HG03025 (cell line): ENCODE measurements at regions not wholly inside any gene's neighbourhood (a gene's known extent, or its start where the extent isn't known, plus 50 kb on each side); places are given as distances from the start of the nearest gene placed in this dataset.

Experiments used
- ATAC-seq: cut with Tn5 transposase; IDR thresholded peaks from one replicate; pipeline ENCODE4 v1.9.1; 2021; ENCODE audit warnings: mild to moderate bottlenecking, moderate library complexity; ENCODE audit not compliant: unreplicated experiment, low FRiP score

DNA sequence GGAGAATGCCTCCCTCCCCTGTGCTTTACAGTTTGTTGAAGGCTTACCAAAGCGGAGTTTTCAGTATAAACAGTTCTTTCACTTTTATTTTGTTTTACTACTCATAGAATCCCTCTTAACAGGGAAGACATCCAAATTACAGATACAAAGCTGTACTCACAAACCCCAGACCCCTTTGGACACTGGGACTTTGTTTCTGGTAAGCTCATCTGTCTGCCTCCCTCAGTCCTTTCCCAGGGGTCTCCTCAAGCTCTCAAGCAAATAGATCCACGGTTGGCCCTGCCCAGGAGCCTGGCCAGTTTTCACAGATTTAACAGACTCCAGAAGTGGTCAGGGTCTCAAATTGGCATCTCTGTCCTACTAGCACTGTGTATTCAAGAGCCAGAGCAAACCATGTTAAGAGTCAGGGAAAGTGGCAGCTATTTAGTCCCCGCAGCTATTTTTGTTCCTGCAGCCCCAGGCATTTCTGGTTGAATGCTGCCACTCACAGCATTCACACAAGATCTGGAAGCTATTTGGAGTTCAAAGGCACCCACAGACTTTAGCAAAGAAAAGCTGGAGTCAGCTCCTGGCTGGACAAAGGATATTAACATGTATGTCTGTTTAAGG is 54.2 kb downstream of the TMEM100 start:
- no peak for ATAC-seq

- ATAC-seq = no peak
Observed at GRCh38 chr17:55666806-55667205, 55.9 kb downstream of the TMEM100 start.

DNA sequence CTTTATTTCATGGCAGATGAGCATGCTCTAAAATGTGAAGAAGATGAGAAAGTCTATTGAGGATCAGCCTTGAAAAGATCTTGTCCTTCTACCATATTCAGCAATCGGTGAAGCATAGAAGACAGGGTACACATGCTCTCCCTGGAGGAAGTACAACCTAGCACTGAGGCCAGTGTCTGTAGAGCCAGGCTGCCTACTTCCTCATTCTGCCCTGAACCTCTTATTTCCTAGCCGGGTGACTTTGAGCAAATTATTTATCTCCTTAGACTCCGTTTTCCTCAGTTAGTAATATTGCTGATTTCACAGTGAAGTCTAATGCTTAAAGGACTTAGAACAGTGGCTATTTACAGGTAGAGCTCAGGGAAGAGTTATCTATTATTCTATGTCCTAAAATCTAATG is 58.4 kb downstream of the TMEM100 start:
- peak; percentile 92 for ATAC-seq

GRCh38 chr17:55663400-55663799 is 59.3 kb downstream of the TMEM100 start:
- ATAC-seq = no peak

GRCh38 chr17:55661963-55662834 is 60.5 kb downstream of the TMEM100 start:
- ATAC-seq = no peak

DNA sequence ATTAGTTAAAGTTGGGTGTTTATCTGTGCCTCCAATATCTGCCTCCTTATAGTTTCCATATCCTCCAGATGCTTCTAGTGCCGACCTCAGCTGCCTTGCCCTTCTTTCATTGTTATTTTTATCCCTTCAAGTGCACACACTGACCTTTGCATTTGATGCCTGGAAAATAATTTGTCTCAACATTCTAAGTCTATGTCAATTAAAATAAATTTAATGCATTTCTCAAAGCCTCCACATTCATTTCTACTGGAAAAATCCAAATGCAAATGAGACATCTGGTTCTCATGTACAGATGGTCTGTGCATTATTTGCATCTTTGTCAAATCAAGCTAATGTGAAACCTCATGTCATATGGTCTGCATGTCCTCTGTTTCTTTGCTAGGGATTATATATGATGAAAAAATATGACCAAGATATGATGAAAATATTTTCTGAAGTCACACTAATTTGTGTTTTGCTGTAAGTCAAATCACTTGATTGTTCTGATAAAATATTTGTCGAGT is 61.4 kb downstream of the TMEM100 start:
- no peak for ATAC-seq

DNA sequence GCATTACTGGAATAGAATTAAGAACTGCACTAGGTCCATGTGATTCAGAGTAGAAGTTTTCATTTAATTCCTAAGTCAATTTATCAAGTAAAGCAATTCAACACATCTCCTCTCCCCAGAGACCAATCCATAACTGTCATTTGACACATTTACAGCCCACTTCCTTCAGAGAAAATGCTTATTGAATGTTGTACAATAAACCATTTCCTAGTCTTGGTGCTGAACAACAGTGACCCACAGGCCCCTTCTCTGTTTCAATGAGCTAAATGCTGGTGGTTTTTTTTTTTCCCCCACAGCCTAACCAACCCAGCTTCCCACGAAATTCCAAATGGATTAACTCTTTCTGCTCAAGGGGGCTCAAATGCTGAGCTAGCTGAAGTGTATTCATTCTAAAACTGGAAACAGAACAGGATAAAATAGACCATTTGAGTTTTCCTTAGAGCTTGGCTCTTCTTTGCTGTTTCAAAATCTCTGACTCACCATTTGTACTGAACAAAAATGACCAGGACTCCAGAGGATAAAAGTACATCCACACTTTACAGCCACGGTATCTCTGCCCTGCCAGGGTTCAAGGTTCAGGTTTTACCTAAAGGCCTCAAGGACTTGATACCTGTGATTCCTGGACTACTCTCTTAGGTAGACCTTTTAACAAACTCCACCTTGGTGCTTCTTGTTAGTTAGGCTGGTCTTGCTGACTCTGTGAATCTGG is 62.3 kb downstream of the TMEM100 start:
- ATAC-seq = no peak

DNA sequence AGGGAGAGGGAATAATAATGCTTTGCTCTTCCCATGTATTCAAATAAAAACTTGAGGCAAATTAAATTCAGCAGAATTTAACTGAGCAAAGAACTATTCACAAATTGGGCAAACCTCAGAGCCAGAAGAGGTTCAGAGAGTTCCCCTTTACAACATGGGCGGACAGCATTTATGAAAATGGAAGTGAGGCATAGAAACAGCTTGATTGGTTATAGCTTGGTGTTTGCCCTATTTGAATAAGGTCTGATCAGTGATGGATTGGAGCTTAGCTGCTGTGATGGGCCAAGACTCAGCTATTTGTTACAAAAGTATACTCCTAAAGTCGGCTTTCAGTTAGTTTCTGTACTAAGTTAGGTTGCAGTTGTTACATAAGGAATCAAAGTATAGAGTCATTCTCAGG is 63.0 kb downstream of the TMEM100 start:
- ATAC-seq = no peak

DNA sequence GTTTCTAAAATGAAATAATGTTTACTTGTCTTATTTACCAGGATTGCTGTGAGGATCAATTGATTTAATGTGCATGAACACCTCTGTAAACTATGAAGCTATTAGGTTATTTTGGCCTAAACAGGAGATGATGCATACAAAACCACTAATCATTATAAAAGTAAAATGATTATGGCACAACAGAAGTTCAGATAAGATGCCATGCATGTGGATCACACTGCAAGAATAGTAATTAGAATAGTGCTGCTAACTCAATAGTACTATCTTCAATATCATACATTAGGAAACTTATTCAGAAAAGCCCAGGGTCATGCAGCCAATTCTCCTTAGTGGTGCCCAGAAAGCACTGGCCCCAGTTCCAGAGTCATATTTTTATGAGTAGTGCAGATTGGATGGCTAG is 66.9 kb downstream of the TMEM100 start:
- ATAC-seq = no peak

GRCh38 chr17:55654821-55655220 is 67.8 kb downstream of the TMEM100 start:
- ATAC-seq = no peak

DNA sequence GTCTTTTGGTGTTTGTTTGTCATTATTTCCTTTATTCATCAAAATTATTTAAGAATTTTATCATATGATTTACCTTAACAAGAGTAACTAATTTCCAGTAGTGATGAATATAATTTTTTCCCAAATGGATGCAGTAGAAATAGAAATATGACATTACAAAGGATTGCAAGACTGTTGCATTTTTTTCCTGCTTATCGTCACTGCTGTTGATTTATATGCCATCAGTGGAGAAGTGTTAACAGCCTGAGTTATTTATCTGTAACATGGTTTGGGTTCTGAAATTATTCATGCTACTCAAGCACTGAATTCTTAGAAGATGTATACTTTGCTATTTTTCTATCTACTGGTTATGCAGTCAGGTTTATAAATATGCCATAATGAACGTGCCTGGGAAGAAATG is 68.6 kb downstream of the TMEM100 start:
- no peak for ATAC-seq

GRCh38 chr17:55652825-55653224 is 69.8 kb downstream of the TMEM100 start:
- ATAC-seq = no peak

GRCh38 chr17:55652114-55652823 is 70.4 kb downstream of the TMEM100 start:
- no peak for ATAC-seq

DNA sequence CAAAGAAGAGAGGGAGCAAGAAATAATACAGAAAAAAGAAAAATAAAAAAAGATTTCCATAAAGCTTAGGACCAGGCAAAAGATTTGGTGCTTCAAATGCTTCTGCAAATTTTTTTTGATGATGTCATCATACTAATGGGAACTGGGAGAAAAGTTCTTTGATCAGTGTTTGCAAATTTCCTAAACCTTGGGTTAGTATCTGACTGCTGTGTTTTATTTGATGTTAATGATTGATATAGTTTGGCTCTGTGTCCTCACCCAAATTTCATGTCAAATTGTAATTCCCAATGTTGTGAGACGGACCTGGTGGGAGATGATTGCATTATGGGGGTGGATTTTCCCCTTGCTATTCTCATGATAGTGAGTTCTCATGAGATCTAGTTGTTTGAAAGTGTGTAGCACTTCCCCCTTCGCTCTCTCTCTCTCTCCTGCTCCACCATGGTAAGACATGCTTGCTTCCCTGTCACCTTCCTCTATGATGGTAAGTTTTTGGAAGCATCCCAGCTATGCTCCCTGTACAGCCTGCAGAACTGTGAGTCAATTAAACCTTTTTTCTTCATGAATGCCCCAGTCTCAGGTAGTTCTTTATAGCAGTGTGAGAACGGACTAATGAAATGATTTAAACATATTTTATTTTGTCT is 72.6 kb downstream of the TMEM100 start:
- ATAC-seq = no peak

DNA sequence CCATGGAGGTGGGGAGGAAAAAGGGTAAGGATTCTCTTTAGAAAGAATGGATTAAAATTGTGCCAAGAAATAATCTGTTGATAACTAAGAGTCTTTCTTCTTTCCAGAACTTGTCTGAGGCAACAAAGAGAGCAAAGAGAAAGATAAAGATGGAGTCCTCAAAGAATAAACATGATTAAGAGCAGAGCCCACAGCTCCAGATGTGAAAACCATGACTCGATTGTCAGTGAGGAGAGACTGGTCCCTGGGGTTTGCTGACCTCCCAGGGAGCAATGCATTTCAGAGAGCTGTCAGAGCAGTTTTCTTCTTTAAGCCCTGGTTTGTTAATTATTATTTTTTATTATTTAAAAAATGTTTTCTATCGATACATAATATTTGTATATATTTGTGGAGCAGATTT is 74.6 kb downstream of the TMEM100 start:
- no peak for ATAC-seq

- ATAC-seq = no peak
Observed at GRCh38 chr17:55645361-55645760, 77.3 kb downstream of the TMEM100 start.

GRCh38 chr17:55644346-55644745 is 78.3 kb downstream of the TMEM100 start:
- no peak for ATAC-seq

GRCh38 chr17:55642741-55643140 is 79.9 kb downstream of the TMEM100 start:
- no peak for ATAC-seq

DNA sequence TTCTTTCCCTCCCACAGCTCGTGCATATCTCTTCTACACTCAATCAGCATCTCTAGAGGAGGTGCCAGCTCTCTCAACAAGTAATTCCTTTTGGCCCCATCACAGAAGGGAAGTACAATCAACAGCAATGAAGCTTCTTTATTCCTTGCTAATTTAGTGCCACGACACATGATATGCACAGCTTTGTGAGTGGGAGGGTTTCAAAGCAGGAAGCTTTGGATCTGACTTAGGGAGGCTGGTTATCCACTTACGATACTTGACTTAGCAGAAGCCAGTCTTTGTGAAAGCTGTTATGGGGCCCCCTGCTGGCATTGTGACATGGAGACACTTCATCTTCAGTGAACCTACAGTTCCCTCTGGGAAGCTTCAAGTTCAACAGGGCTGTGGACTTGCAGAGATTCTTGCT is 81.0 kb downstream of the TMEM100 start:
- no peak for ATAC-seq

DNA sequence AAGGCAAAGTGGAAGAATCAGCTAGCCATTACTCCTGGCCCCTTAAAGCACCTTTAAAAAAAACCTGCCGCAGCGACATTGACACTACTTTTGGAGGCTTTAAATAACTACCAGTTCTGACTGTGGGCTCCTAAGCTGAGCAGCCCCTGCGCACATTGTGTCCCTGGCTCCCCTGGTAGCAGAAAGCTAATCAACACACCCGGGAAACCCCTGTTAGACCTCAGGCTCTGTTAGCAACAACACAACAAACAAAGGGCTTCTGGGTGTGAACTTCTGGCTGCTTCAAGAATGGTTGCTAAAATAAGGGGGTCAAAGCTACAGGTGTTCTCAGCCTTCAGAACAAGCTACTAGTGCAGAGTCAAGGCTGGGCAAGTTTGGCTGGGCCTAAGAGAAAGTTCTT is 83.6 kb downstream of the TMEM100 start:
- no peak for ATAC-seq
